ENCODE measurements at regions not wholly inside any gene's neighbourhood (a gene's known extent, or its start where the extent isn't known, plus 50 kb on each side); places are given as distances from the start of the nearest gene placed in this dataset.
A peak's percentile ranks its signal among the peaks of the same experiment; 100 is the strongest.

- intact Hi-C loops (cut with DNase I): loop anchor here in 1 of 10 donors (5.0 kb wide), 1 partner anchor 46 kb away; no protein-coding TSS in a partner anchor
- no peaks in the 10 kb centered on the region for H3K27me3 ChIP-seq
- no peak overlapping the region for H3K27ac ChIP-seq
- peaks cover 12 to 27% (median 25%) of the 10 kb centered on the region in 9 donors for H3K4me1 ChIP-seq
- no peak overlapping the region for H3K4me3 ChIP-seq
- 93 to 96% methylated on average over 4 of the region's 4 CpGs for WGBS, 2 donors
- DNase-seq: no peak
- H3K9me3 ChIP-seq: no peaks in the 10 kb centered on the region
- TF ChIP-seq, protein P1, sequence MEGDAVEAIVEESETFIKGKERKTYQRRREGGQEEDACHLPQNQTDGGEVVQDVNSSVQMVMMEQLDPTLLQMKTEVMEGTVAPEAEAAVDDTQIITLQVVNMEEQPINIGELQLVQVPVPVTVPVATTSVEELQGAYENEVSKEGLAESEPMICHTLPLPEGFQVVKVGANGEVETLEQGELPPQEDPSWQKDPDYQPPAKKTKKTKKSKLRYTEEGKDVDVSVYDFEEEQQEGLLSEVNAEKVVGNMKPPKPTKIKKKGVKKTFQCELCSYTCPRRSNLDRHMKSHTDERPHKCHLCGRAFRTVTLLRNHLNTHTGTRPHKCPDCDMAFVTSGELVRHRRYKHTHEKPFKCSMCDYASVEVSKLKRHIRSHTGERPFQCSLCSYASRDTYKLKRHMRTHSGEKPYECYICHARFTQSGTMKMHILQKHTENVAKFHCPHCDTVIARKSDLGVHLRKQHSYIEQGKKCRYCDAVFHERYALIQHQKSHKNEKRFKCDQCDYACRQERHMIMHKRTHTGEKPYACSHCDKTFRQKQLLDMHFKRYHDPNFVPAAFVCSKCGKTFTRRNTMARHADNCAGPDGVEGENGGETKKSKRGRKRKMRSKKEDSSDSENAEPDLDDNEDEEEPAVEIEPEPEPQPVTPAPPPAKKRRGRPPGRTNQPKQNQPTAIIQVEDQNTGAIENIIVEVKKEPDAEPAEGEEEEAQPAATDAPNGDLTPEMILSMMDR (IDR thresholded peaks at IDR 0.05): no peak
- no peaks in the 10 kb centered on the region for H3K36me3 ChIP-seq
- ATAC-seq: no peak
Measured at GRCh38 chr17:77598241-77598620, 360.3 kb upstream of the TNRC6C start.

DNA sequence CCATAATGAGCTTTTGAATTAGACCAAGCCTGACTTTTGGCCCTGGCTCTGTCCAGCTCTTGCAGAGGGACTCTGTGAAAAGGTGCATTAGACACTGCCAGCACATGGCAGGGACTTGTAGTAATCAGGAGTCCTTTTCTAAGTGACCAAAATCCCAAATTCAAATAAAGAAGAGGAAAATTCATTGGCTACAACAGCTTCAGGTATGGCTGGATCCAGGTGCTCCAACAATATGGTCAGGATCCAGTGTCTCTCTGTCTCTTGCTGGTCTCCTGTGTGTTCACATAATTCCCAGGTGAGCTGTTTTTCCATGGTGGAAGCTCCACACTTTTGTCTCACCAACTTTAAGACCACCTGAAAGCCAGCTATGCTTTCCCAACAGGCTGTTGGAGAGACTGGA, 358.8 kb upstream of the TNRC6C start:
- Histone ChIP-seq H3K4me3 (no peak overlapping the region), H3K4me1 (peaks cover 18 to 36% (median 30%) of the 10 kb centered on the region in 9 donors), H3K27ac (no peak overlapping the region), H3K36me3 (no peaks in the 10 kb centered on the region), H3K9me3 (no peaks in the 10 kb centered on the region), H3K27me3 (no peaks in the 10 kb centered on the region)
- intact Hi-C loops (cut with DNase I): loop anchor here in 5 of 10 donors (5.0 kb wide), 4 partner anchors 47 to 138 kb away; no protein-coding TSS in a partner anchor
- DNase-seq (no peak), ATAC-seq (no peak)
- TF ChIP-seq, protein P1 (IDR thresholded peaks at IDR 0.05): no peak

DNA sequence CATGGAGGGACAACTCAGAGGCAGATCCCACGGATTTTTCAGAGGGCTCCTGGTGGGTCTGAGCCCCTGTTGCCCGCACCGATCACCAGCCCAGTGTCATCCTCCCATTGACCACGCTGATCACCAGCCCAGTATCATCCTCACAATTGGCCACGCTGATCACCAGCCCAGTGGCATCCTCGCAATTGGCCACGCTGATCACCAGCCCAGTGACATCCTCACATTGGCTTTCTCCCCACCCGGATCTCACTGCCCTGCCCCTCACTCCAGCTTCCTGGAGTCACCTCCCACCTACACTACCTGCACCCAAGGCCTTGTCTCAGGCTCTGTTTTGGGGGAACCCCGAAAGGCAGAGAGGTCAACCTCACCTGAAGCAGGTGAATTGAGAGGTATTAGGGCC, 358.2 kb upstream of the TNRC6C start:
- WGBS, 2 donors: 94% methylated on average over 9 of the region's 9 CpGs
- H3K4me3 ChIP-seq: no peak overlapping the region
- no peak for DNase-seq
- no peaks in the 10 kb centered on the region for H3K36me3 ChIP-seq
- intact Hi-C loops (cut with DNase I): loop anchor here in 4 of 10 donors (5.0 kb wide), 3 partner anchors 77 to 137 kb away; no protein-coding TSS in a partner anchor
- no peaks in the 10 kb centered on the region for H3K27me3 ChIP-seq
- H3K27ac ChIP-seq: peak overlapping the region in 4 of 10 donors; percentile 83 to 97 (median 93)
- no peaks in the 10 kb centered on the region for H3K9me3 ChIP-seq
- ATAC-seq: no peak
- H3K4me1 ChIP-seq: peaks cover 18 to 36% (median 30%) of the 10 kb centered on the region in 9 donors
- TF ChIP-seq, protein P1 (IDR thresholded peaks at IDR 0.05): no peak

DNA sequence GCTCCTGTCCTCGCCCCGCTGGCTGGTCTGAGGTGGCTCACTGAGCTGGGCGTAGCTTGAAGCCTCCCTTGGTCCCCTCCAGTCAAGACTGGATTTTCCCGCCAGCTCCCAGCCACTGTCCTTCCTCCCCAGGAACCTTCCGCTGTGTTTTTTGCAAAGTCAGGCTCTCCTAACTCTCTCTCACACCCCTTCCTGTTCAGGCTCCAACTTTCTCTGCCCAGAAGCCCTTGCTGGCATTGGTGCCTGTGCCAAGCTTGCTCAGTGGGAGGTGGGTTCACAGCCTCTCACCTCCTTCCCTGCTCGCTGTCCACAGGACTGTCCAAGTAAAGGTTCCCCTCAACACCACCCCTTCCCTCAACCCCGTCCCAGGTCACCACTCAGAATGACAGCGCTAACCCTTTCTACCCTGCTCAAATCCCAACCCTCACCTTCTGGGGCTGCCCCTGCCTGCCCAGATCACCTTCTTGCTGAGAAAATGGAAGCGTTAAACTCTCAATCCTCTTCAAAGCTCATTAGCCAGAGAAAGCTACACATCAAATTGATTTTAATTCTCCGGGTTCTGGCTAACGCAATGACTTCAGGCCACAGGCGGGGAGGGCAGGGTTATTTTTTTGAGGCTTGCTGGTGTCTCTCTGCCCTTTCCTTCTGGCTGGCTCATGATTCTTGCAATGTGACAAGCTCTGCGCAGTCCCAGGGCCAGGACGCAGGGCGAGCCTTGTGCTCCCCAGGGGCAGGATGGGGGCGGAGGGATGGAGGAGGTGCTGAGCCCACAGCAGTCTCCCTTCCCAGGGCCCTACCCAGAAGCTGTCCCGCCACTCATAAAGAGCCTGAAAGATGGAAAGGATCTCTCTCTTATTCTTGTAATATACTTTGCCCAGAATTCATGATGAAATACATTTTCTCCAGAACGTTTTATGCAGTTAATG, 357.2 kb upstream of the TNRC6C start:
- TF ChIP-seq, protein P1 (IDR thresholded peaks at IDR 0.05): no peak
- DNase-seq: peak; percentile 56 to 75
- peak; percentile 47 to 76 (median 57) for ATAC-seq
- Histone ChIP-seq H3K9me3 (no peaks in the 10 kb centered on the region), H3K36me3 (no peaks in the 10 kb centered on the region), H3K27me3 (no peaks in the 10 kb centered on the region), H3K27ac (peak overlapping the region; percentile 83 to 97 (median 90)), H3K4me3 (no peak overlapping the region), H3K4me1 (peaks cover 18 to 36% (median 31%) of the 10 kb centered on the region in 9 donors)
- intact Hi-C loops (cut with DNase I): loop anchor here in 4 of 10 donors (5.0 kb wide), 3 partner anchors 76 to 136 kb away; no protein-coding TSS in a partner anchor
- WGBS, 2 donors: 68 to 74% methylated on average over 18 of the region's 18 CpGs
